ENCODE measurements at regions not wholly inside any gene's neighbourhood (a gene's known extent, or its start where the extent isn't known, plus 50 kb on each side); places are given as distances from the start of the nearest gene placed in this dataset.

- no peak overlapping the region for H3K9ac ChIP-seq (ENCODE audit: low read length)
- DNase-seq (ENCODE audit: low read depth) = no peak
These were observed 217.4 kb upstream of the ZFHX3 start for GRCh38 chr16:73265124-73265837.

GRCh38 chr16:73262931-73263330, 215.0 kb upstream of the ZFHX3 start:
- H3K4me1 ChIP-seq (ENCODE audit: control insufficient read depth, insufficient read depth, low read length) = no peaks in the 10 kb centered on the region
- no peak overlapping the region for H3K9ac ChIP-seq (ENCODE audit: low read length)
- peaks cover 5% of the 10 kb centered on the region for H3K9me3 ChIP-seq (ENCODE audit: control insufficient read depth, low read length)
- H3K36me3 ChIP-seq (ENCODE audit: control insufficient read depth, insufficient read depth, low read length, severe bottlenecking) = no peaks in the 10 kb centered on the region
- no peaks in the 10 kb centered on the region for H3K27me3 ChIP-seq (replicated peaks; ENCODE audit: control insufficient read depth, insufficient read depth, low read length)
- DNase-seq (ENCODE audit: low read depth) = no peak
- no peak overlapping the region for H3K4me3 ChIP-seq (ENCODE audit: low read length)

More at GRCh38 chr16:73265124-73265837, 217.4 kb upstream of the ZFHX3 start:
- Histone ChIP-seq H3K27me3 (replicated peaks; ENCODE audit: control insufficient read depth, insufficient read depth, low read length) (no peaks in the 10 kb centered on the region), H3K4me3 (ENCODE audit: low read length) (no peak overlapping the region), H3K9me3 (ENCODE audit: control insufficient read depth, low read length) (peaks cover 5% of the 10 kb centered on the region), H3K4me1 (ENCODE audit: control insufficient read depth, insufficient read depth, low read length) (no peaks in the 10 kb centered on the region), H3K36me3 (ENCODE audit: control insufficient read depth, insufficient read depth, low read length, severe bottlenecking) (no peaks in the 10 kb centered on the region)

DNA sequence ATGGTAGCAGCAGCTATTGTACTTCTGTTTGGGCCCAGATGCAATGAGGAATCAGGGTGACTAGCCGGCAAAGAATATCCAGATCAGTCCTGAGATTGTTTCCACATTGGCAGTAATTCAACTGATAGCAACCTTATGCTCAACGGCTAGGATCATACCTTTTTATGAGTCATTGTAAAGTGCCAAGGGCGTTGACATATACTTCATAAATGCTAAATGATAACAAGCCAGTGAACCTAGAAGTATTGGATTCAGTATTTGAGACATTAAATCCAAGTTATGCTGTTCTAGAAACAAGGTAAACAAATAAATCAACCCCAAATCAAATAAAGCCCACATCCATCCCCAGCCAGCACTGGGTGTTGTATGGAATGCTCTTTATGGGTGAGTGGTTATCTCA, 207.1 kb upstream of the ZFHX3 start:
- no peak overlapping the region for H3K9ac ChIP-seq (ENCODE audit: low read length)
- no peak overlapping the region for H3K4me3 ChIP-seq (ENCODE audit: low read length)
- peaks cover 7% of the 10 kb centered on the region for H3K9me3 ChIP-seq (ENCODE audit: control insufficient read depth, low read length)
- no peaks in the 10 kb centered on the region for H3K36me3 ChIP-seq (ENCODE audit: control insufficient read depth, insufficient read depth, low read length, severe bottlenecking)
- H3K4me1 ChIP-seq (ENCODE audit: control insufficient read depth, insufficient read depth, low read length) = no peaks in the 10 kb centered on the region
- DNase-seq (ENCODE audit: low read depth) = no peak
- peaks cover 10% of the 10 kb centered on the region for H3K27me3 ChIP-seq (replicated peaks; ENCODE audit: control insufficient read depth, insufficient read depth, low read length)

DNA sequence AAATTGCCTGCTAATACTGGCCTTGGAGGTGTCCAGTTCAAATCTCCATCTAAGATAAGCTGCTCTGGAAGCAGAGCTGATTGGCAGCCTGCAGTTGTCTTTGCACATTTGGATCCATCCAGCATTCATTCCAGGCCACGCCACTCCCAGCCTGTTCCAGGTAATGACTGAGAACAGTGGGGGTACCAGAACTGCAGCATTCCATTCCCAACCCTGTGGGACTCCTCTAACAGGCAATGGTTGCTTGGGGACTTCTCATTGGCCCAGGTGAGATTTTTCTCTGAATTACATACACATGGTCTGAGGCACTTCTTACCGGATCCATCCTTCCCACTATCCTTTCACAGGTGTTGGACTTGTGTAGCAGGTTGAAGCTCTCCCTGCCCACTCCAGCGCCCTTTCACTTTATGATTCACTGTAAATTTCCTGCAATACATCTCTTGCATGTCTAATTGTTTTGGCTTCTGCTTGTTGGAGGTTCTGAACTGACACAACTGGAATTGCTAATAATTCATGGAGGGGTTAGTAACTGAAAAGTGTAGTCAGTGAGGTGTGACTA, 206.1 kb upstream of the ZFHX3 start:
- Histone ChIP-seq H3K36me3 (ENCODE audit: control insufficient read depth, insufficient read depth, low read length, severe bottlenecking) (no peaks in the 10 kb centered on the region), H3K4me1 (ENCODE audit: control insufficient read depth, insufficient read depth, low read length) (no peaks in the 10 kb centered on the region), H3K4me3 (ENCODE audit: low read length) (no peak overlapping the region), H3K27me3 (replicated peaks; ENCODE audit: control insufficient read depth, insufficient read depth, low read length) (peaks cover 10% of the 10 kb centered on the region), H3K9me3 (ENCODE audit: control insufficient read depth, low read length) (peaks cover 7% of the 10 kb centered on the region), H3K9ac (ENCODE audit: low read length) (no peak overlapping the region)
- DNase-seq (ENCODE audit: low read depth) = no peak

DNA sequence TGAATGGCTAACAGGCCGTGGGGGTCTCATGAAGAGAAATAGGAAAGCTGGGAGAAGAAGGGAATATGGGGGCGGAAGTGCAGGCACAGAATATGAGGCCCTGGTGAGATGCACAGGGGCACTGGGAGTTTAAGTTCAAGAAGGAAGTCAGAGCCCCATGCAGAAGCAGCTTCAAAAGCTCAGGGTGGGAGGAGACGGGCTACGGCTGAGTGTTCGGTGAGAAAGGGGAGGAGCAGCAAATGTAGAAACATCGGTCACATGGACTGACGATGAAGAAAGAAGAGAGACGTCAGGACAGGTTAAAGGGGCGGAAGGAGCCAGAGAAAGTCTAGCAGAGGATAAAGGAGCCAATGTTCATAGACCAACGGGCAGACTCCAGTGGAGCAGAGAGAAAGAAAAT, 204.5 kb upstream of the ZFHX3 start:
- no peak overlapping the region for H3K4me3 ChIP-seq (ENCODE audit: low read length)
- H3K36me3 ChIP-seq (ENCODE audit: control insufficient read depth, insufficient read depth, low read length, severe bottlenecking) = no peaks in the 10 kb centered on the region
- H3K9me3 ChIP-seq (ENCODE audit: control insufficient read depth, low read length) = peaks cover 7% of the 10 kb centered on the region
- no peak for DNase-seq (ENCODE audit: low read depth)
- peaks cover 10% of the 10 kb centered on the region for H3K27me3 ChIP-seq (replicated peaks; ENCODE audit: control insufficient read depth, insufficient read depth, low read length)
- H3K4me1 ChIP-seq (ENCODE audit: control insufficient read depth, insufficient read depth, low read length) = no peaks in the 10 kb centered on the region
- H3K9ac ChIP-seq (ENCODE audit: low read length) = no peak overlapping the region

DNA sequence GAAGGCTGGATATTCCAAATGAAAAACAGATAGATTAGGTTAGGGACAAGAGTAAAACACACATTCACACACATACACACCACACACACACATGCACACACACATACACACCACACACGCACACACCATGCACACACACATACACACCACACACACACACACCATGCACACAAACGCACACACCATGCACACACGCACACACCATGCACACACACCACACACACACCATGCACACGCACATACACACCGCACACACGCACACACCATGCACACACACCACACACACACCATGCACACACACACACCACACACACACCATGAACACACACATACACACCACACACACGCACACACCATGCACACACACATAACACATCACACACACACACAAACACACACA, 203.7 kb upstream of the ZFHX3 start:
- no peaks in the 10 kb centered on the region for H3K4me1 ChIP-seq (ENCODE audit: control insufficient read depth, insufficient read depth, low read length)
- H3K27me3 ChIP-seq (replicated peaks; ENCODE audit: control insufficient read depth, insufficient read depth, low read length) = peaks cover 10% of the 10 kb centered on the region
- H3K4me3 ChIP-seq (ENCODE audit: low read length) = no peak overlapping the region
- peaks cover 7% of the 10 kb centered on the region for H3K9me3 ChIP-seq (ENCODE audit: control insufficient read depth, low read length)
- H3K36me3 ChIP-seq (ENCODE audit: control insufficient read depth, insufficient read depth, low read length, severe bottlenecking) = no peaks in the 10 kb centered on the region
- H3K9ac ChIP-seq (ENCODE audit: low read length) = no peak overlapping the region
- no peak for DNase-seq (ENCODE audit: low read depth)

- Histone ChIP-seq H3K9me3 (ENCODE audit: control insufficient read depth, low read length) (no peaks in the 10 kb centered on the region), H3K27me3 (replicated peaks; ENCODE audit: control insufficient read depth, insufficient read depth, low read length) (peaks cover 15% of the 10 kb centered on the region), H3K9ac (ENCODE audit: low read length) (no peak overlapping the region), H3K36me3 (ENCODE audit: control insufficient read depth, insufficient read depth, low read length, severe bottlenecking) (no peaks in the 10 kb centered on the region), H3K4me1 (ENCODE audit: control insufficient read depth, insufficient read depth, low read length) (no peaks in the 10 kb centered on the region), H3K4me3 (ENCODE audit: low read length) (no peak overlapping the region)
- DNase-seq (ENCODE audit: low read depth) = no peak
These were observed 200.4 kb upstream of the ZFHX3 start for GRCh38 chr16:73248316-73248715.

GRCh38 chr16:73240920-73241319, 193.0 kb upstream of the ZFHX3 start:
- H3K9me3 ChIP-seq (ENCODE audit: control insufficient read depth, low read length) = no peaks in the 10 kb centered on the region
- DNase-seq (ENCODE audit: low read depth) = no peak
- peaks cover 20% of the 10 kb centered on the region for H3K27me3 ChIP-seq (replicated peaks; ENCODE audit: control insufficient read depth, insufficient read depth, low read length)
- H3K4me3 ChIP-seq (ENCODE audit: low read length) = no peak overlapping the region
- no peaks in the 10 kb centered on the region for H3K36me3 ChIP-seq (ENCODE audit: control insufficient read depth, insufficient read depth, low read length, severe bottlenecking)
- no peak overlapping the region for H3K9ac ChIP-seq (ENCODE audit: low read length)
- H3K4me1 ChIP-seq (ENCODE audit: control insufficient read depth, insufficient read depth, low read length) = no peaks in the 10 kb centered on the region

GRCh38 chr16:73237601-73238000, 189.7 kb upstream of the ZFHX3 start:
- Histone ChIP-seq H3K27me3 (replicated peaks; ENCODE audit: control insufficient read depth, insufficient read depth, low read length) (peaks cover 31% of the 10 kb centered on the region), H3K36me3 (ENCODE audit: control insufficient read depth, insufficient read depth, low read length, severe bottlenecking) (no peaks in the 10 kb centered on the region), H3K4me3 (ENCODE audit: low read length) (no peak overlapping the region)

DNA sequence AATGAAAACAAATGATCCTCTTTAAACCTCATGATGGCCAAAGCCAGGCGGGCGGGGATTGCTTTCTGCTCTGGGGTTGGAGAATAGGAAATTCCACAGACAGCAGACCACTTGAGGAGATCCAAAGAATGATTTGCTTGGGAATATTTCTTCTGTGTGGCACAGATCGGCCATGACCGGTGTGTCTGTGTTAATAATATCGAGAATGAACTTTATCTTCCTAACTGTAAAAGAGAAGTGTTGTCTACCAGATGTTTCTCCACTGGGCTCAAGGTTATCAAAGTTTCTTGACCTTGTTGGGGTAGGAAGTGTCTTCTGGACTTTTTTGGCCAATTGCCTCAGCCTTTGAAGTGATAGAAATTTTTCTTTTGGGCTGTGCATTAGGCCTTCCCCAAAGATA, 186.6 kb upstream of the ZFHX3 start:
- no peaks in the 10 kb centered on the region for H3K9me3 ChIP-seq (ENCODE audit: control insufficient read depth, low read length)
- peaks cover 12% of the 10 kb centered on the region for H3K4me1 ChIP-seq (ENCODE audit: control insufficient read depth, insufficient read depth, low read length)
- no peak overlapping the region for H3K9ac ChIP-seq (ENCODE audit: low read length)
- no peaks in the 10 kb centered on the region for H3K36me3 ChIP-seq (ENCODE audit: control insufficient read depth, insufficient read depth, low read length, severe bottlenecking)
- peaks cover 38% of the 10 kb centered on the region for H3K27me3 ChIP-seq (replicated peaks; ENCODE audit: control insufficient read depth, insufficient read depth, low read length)
- H3K4me3 ChIP-seq (ENCODE audit: low read length) = no peak overlapping the region
- no peak for DNase-seq (ENCODE audit: low read depth)

More at GRCh38 chr16:73237601-73238000, 189.7 kb upstream of the ZFHX3 start:
- no peak for DNase-seq (ENCODE audit: low read depth)
- Histone ChIP-seq H3K9me3 (ENCODE audit: control insufficient read depth, low read length) (no peaks in the 10 kb centered on the region), H3K9ac (ENCODE audit: low read length) (no peak overlapping the region), H3K4me1 (ENCODE audit: control insufficient read depth, insufficient read depth, low read length) (peaks cover 8% of the 10 kb centered on the region)

DNA sequence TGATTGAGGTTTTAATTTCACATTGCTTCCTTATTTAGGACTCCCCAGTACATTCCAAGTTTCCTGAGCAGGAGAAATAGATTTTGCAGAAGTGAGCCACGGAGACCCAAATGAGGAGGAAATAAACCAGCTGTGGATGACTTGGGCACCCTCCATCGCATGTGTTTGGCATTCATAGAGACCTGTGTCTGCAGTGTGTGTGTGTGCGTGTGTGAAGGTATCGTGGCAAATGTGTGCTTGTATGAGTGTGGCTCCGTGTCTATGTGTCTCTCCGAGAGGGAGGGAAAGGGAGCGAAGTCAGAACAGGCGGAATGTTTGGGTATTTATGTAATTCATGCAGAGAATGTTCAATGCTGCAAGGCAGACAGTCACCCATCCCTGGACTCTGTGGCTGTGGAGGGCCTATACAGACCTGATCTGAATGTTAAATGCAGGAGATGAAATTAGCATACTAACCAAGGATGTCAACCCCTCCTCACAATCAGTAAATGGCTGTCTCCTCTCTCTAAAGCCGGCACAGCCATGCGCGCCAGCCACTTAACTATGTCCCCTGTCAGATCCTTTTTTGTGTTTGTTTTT, 186.0 kb upstream of the ZFHX3 start:
- H3K36me3 ChIP-seq (ENCODE audit: control insufficient read depth, insufficient read depth, low read length, severe bottlenecking) = no peaks in the 10 kb centered on the region
- H3K9me3 ChIP-seq (ENCODE audit: control insufficient read depth, low read length) = no peaks in the 10 kb centered on the region
- H3K4me3 ChIP-seq (ENCODE audit: low read length) = no peak overlapping the region
- peaks cover 12% of the 10 kb centered on the region for H3K4me1 ChIP-seq (ENCODE audit: control insufficient read depth, insufficient read depth, low read length)
- peaks cover 38% of the 10 kb centered on the region for H3K27me3 ChIP-seq (replicated peaks; ENCODE audit: control insufficient read depth, insufficient read depth, low read length)
- DNase-seq (ENCODE audit: low read depth) = no peak
- no peak overlapping the region for H3K9ac ChIP-seq (ENCODE audit: low read length)

Data from adipocyte (in vitro differentiated cells).